Stimulated activated CD4-positive, alpha-beta T cell treated with anti-CD3 and anti-CD28 coated beads, Interleukin-12 subunit alpha, Interleukin-12 subunit beta, amount 100 ng/mL, for 48 hours (primary cell): ENCODE measurements at regions not wholly inside any gene's neighbourhood (a gene's known extent, or its start where the extent isn't known, plus 50 kb on each side); places are given as distances from the start of the nearest gene placed in this dataset.

Source experiments
- DNase-seq, 3 donors: peaks; one replicate each; pipeline ENCODE4 v3.0.0-alpha.2; 2020; ENCODE audit warnings: low read depth in 2 of 3, low spot score in 1 of 3

DNA sequence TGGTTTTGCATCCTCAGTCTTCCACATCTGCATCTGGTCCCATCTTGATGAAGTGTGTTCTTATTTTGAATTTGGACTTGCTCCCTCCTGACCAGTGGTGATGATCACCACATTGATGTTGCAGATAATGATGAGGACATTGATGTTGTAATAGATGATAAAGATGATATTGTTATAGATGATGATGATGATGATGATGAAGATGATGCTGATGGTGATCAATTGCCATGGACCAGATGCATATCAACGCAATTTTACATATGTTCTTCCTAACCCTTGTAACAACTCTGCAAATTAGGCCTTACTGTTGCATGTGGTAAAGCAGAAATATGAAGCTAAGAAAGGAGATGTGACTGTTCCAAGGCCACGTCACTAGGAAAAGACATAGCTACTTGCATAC lies 380.3 kb upstream of the TBX3 start:
- no peak for DNase-seq

DNA sequence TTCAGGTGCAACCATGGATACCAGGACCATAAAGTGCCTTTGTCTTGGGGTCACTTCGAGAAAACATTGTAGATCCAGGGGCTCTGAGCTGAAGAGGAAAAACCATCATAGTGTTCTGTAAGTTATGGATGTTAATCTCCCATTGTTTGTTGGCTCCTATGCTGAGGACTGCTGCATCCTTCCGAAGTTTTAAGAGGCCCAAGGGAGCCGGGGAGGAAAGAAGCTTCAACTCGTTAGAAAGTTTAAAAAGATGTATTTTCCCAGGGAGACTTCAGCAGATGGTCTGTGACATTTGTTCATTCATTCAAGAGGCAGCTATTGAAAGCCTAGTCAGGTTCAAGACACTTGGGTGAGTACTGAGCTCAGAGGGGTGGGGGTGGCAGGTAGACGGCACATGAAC lies 378.8 kb upstream of the TBX3 start:
- DNase-seq = no peak

DNA sequence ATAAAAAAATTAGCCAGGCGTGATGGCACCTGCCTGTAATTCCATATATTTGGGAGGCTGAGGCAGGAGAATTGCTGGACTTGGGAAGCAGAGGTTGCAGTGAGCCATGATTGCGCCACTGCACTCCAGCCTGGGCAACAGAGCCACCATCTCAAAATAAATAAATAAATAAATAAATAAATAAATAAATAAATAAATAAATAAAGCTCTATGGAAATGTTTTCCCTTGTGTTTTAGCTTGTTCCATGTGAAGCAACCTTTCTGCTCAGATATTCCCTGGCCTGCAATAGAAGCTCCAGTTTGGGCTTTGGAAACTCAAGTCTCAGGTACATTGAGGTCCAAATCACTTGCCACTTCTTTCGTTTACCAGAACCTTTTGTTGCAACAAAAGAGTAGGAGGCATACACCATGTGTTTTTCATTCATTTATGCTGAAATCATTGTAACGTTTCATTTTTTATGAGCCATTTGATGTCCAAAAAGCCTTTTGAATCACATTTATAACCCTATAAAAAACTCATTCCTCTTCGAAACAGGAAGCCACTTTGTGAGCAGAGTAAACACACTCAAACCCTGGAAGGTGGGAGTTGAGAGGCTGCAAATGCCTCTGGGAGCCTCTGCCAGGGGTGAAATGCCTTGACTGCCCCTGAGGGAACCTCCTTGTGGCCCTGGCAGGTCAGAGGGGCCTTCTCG lies 376.6 kb upstream of the TBX3 start:
- DNase-seq = no peak

- DNase-seq = no peak
Observed at GRCh38 chr12:115057445-115057844, 373.5 kb upstream of the TBX3 start.

GRCh38 chr12:115051378-115051777 lies 367.4 kb upstream of the TBX3 start:
- no peak for DNase-seq

- no peak for DNase-seq
Observed at GRCh38 chr12:115049614-115050013, 365.6 kb upstream of the TBX3 start.

DNA sequence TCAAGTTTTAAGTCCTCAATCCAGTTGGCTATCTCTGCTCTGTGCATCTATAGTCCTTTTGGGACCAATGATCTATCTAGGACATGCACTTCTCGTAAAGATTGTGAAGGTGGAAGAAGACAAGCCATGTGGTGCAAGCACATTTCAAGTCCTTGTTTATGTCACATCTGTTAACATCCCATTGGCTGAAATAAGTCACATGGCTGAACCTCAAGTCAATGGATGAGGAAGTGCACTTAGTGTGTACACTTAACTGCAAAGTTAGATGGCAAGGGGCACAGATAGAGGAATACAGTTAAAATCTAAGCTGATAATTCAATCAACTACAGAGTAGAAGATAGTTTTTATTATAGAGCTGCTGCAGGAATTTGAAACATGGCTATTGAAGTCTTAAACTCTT lies 362.8 kb upstream of the TBX3 start:
- no peak for DNase-seq

DNA sequence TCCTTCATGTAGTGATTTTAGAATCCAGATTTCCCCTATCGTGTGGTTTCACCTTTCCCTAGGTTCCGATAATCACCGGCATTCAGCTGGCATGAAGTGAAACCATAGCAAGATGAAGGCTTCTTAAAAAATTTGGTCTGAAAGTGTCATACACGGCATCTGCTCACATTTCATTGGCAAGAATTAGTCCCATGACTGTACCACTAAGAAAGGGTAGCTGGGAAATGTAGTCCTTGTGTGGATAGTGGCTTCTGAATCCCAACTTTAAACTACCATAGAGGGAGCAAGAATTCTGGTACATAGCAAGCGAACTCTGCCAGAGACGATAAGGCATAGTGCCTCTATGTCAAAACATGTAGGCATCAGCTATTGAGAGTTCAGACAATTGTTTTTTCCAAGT lies 360.1 kb upstream of the TBX3 start:
- DNase-seq = no peak

DNA sequence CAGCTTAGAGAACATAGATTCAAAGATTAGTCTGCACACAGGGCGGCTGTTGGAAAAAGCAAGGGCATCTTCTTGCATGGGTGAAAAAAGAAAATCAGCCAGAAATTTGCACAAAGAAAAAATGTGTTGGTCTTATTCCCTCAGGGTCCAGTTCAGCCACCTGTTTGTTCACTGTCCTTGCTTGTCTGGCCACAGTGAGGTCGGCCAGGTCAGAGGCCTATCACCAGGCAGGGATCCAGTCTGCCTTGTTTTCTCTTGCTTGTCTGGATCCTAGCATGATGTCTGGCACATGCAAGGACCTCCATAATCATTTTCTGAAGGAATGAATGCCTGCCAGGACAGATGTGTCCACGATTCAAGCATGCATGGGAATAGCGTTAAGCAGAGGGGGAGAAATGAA lies 359.1 kb upstream of the TBX3 start:
- no peak for DNase-seq

DNA sequence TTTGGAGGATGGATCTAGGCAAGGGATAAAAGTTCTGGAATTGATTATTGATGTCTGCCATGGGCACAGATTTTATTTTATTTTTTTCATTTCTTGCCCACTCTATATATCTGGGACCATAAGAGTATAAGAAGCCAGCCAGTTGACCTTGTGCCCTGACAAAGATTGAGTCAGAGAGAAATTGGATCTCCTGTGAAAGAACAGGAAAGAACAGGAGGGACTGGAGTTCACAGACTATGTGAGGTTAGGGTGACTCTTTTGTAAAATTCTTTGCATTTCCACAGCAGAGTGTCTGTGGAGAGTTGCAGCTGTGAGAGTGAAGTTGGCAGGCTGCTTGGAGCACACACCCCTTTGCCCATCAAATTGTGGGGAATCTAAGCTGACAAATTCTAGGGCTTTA lies 358.4 kb upstream of the TBX3 start:
- DNase-seq = no peak

DNA sequence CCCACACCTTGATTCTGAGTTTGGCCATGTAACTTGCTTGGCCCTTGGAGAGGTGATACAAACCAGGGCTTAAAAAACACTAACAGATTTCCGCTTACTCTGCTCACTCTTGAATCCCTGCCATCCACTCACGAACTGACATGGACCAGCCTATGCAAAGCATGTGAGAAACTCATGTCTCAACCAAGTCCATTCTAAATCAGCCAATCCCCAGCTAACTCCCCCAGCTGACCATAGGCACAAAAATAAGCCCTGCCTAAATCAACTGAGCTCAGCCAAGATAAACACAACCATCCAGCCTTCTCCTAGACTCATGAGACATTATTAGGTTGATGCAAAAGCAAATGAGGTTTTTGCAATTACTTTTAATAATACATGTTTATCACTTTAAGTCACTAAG lies 353.9 kb upstream of the TBX3 start:
- no peak for DNase-seq

GRCh38 chr12:115035535-115036107 lies 351.6 kb upstream of the TBX3 start:
- DNase-seq = no peak

- no peak for DNase-seq
Observed at GRCh38 chr12:115032521-115032920, 348.5 kb upstream of the TBX3 start.

- DNase-seq = no peak
Observed at GRCh38 chr12:115030017-115030416, 346.0 kb upstream of the TBX3 start.

DNA sequence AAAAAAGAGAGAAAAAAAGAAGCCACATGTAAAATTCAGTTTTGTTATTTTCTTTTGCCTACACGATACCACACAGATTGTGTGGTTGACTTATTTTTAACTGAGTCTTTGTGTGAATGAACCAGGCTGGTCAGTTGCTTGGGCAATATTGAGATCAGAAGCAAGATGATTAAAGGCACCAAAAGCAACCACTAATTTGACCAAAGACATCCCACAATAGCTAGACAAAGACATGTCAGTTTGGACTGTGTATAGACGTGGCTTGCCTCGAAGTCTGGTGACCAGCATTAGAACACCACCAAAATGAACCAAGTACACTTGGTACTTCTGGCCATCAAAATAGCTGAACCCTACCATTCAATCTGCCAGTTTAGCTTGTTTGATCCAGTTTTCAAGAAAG lies 340.6 kb upstream of the TBX3 start:
- no peak for DNase-seq

GRCh38 chr12:115023279-115024265 lies 339.6 kb upstream of the TBX3 start:
- no peak for DNase-seq

GRCh38 chr12:115020091-115020490 lies 336.1 kb upstream of the TBX3 start:
- no peak for DNase-seq

- DNase-seq = no peak
Observed at GRCh38 chr12:115017346-115017745, 333.4 kb upstream of the TBX3 start.

DNA sequence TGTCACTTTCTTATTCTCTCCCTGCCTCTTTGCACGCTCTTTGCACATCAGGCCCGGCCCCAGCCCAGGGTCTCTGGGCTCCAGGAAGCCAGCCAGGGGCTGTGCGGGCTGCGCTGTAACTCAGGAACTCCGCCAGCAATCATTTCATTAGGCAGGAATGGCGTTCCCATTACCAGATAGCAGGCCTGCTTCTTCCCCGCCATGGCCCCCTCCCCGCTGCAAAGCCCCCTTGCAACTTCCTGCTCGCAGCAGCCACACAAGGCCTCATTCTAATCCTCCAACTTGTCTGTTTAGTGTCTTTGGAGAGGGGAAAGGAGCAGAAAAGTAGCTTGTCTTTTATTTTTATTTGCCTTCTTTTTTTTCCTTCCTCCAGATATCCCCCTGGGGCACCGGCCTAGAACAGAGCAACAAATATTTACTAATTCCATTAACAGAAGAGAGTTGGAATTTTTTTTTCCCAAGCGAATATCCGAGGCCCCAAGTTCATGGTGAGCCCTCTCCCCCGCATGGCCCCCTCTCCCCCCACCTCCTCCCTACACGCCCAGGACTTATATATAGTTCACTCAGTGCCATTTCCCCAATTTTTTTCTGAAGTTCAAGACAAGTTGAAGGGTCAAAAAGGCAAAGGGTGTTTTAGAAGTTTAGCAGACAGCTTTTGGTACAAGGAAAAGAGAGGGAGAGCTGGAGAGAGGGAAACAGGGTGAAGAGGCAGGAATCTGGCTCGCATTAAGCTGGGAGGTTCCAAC lies 329.4 kb upstream of the TBX3 start:
- DNase-seq = no peak

DNA sequence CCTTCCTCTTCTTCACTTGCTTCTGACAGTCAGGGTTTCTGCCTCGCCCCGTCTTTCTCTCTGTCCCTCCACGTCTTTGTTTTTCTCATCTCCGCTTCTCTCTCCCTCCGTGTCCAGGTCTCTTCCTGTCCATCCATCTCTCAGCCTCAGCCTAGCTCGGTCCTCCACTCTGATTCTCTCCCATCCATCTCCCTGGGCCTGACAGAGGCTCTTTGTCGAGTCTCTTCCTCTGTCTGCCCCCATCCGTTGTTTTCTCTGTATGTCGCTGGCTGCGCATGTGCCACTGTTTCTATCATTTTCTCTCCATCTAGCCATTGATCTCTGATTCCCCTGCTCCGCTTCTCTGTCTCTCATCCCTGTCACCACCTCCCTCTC lies 328.9 kb upstream of the TBX3 start:
- DNase-seq = no peak

DNA sequence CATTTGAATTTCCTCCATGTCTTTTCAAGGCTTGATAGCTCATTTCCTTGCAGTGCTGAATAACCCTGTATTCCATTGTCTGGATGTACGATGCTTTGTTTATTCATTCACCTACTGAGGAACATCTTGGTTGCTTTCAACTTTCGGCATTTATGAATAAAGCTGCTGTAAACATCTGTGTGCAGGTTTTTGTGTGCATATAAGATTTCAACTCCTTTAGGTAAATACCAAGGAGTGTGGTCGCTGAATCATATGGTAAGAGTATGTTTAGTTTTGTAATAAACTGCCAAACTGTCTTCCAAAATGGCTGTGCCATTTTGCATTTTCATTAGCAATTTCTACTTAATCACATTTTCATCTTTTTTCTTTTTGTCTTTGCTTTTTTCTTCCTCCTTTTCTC lies 327.7 kb upstream of the TBX3 start:
- DNase-seq = no peak
